ENCODE measurements at regions not wholly inside any gene's neighbourhood (a gene's known extent, or its start where the extent isn't known, plus 50 kb on each side); places are given as distances from the start of the nearest gene placed in this dataset.

GRCh38 chr10:78784546-78784945 lies 284.2 kb upstream of the ZMIZ1 start:
- Mint-ChIP-seq H3K4me3 (no peak overlapping the region), H3K27me3 (ENCODE audit: low read depth) (no peaks in the 10 kb centered on the region)

GRCh38 chr10:78785066-78785465 lies 283.7 kb upstream of the ZMIZ1 start:
- H3K4me3 Mint-ChIP-seq, result no peak overlapping the region
- H3K4me1 Mint-ChIP-seq (ENCODE audit: low read depth), result no peaks in the 10 kb centered on the region
- H3K36me3 Mint-ChIP-seq (ENCODE audit: insufficient read depth in 2 of 2), result no peaks in the 10 kb centered on the region
- H3K27me3 Mint-ChIP-seq (ENCODE audit: low read depth), result no peaks in the 10 kb centered on the region
- ATAC-seq (replicated peaks in 1 of 2), result no peak
- no peak for DNase-seq
- no peaks in the 10 kb centered on the region for H3K9me3 Mint-ChIP-seq
- no peak overlapping the region for H3K27ac Mint-ChIP-seq

More at GRCh38 chr10:78784546-78784945, 284.2 kb upstream of the ZMIZ1 start:
- H3K27ac Mint-ChIP-seq, result no peak overlapping the region
- no peaks in the 10 kb centered on the region for H3K36me3 Mint-ChIP-seq (ENCODE audit: insufficient read depth in 2 of 2)
- DNase-seq (no peak), ATAC-seq (replicated peaks in 1 of 2) (no peak)
- no peaks in the 10 kb centered on the region for H3K9me3 Mint-ChIP-seq
- no peaks in the 10 kb centered on the region for H3K4me1 Mint-ChIP-seq (ENCODE audit: low read depth)

GRCh38 chr10:78785991-78786390 lies 282.8 kb upstream of the ZMIZ1 start:
- Mint-ChIP-seq H3K27ac (no peak overlapping the region), H3K9me3 (no peaks in the 10 kb centered on the region), H3K4me3 (no peak overlapping the region), H3K27me3 (ENCODE audit: low read depth) (no peaks in the 10 kb centered on the region), H3K4me1 (ENCODE audit: low read depth) (no peaks in the 10 kb centered on the region), H3K36me3 (ENCODE audit: insufficient read depth in 2 of 2) (no peaks in the 10 kb centered on the region)
- DNase-seq (no peak), ATAC-seq (replicated peaks in 1 of 2) (no peak)

- no peak overlapping the region for H3K27ac Mint-ChIP-seq
- no peak for DNase-seq
- no peaks in the 10 kb centered on the region for H3K9me3 Mint-ChIP-seq
- no peak for ATAC-seq (replicated peaks in 1 of 2)
- H3K27me3 Mint-ChIP-seq (ENCODE audit: low read depth), result peaks cover 6% of the 10 kb centered on the region
- no peaks in the 10 kb centered on the region for H3K36me3 Mint-ChIP-seq (ENCODE audit: insufficient read depth in 2 of 2)
- no peak overlapping the region for H3K4me3 Mint-ChIP-seq
- no peaks in the 10 kb centered on the region for H3K4me1 Mint-ChIP-seq (ENCODE audit: low read depth)
Measured at GRCh38 chr10:78787125-78787524, 281.6 kb upstream of the ZMIZ1 start.

- no peaks in the 10 kb centered on the region for H3K36me3 Mint-ChIP-seq (ENCODE audit: insufficient read depth in 2 of 2)
- H3K4me3 Mint-ChIP-seq, result no peak overlapping the region
- H3K27me3 Mint-ChIP-seq (ENCODE audit: low read depth), result peaks cover 15% of the 10 kb centered on the region
- no peaks in the 10 kb centered on the region for H3K4me1 Mint-ChIP-seq (ENCODE audit: low read depth)
- H3K27ac Mint-ChIP-seq, result no peak overlapping the region
- DNase-seq (no peak), ATAC-seq (replicated peaks in 1 of 2) (no peak)
- H3K9me3 Mint-ChIP-seq, result no peaks in the 10 kb centered on the region
Measured at GRCh38 chr10:78794736-78795455, 273.9 kb upstream of the ZMIZ1 start.

GRCh38 chr10:78798976-78799730 lies 269.6 kb upstream of the ZMIZ1 start:
- Mint-ChIP-seq H3K9me3 (no peaks in the 10 kb centered on the region), H3K36me3 (ENCODE audit: insufficient read depth in 2 of 2) (no peaks in the 10 kb centered on the region), H3K27me3 (ENCODE audit: low read depth) (peaks cover 9% of the 10 kb centered on the region), H3K4me1 (ENCODE audit: low read depth) (no peaks in the 10 kb centered on the region), H3K4me3 (no peak overlapping the region), H3K27ac (no peak overlapping the region)
- no peak for DNase-seq
- ATAC-seq (replicated peaks in 1 of 2), result no peak

- Mint-ChIP-seq H3K4me1 (ENCODE audit: low read depth) (no peaks in the 10 kb centered on the region), H3K4me3 (no peak overlapping the region), H3K9me3 (no peaks in the 10 kb centered on the region), H3K27ac (no peak overlapping the region), H3K27me3 (ENCODE audit: low read depth) (peaks cover 7% of the 10 kb centered on the region), H3K36me3 (ENCODE audit: insufficient read depth in 2 of 2) (no peaks in the 10 kb centered on the region)
- ATAC-seq (replicated peaks in 1 of 2) (no peak), DNase-seq (no peak)
Measured at GRCh38 chr10:78800006-78800405, 268.8 kb upstream of the ZMIZ1 start.

GRCh38 chr10:78800535-78801320 lies 268.0 kb upstream of the ZMIZ1 start:
- H3K27ac Mint-ChIP-seq, result no peak overlapping the region
- H3K4me3 Mint-ChIP-seq, result no peak overlapping the region
- H3K27me3 Mint-ChIP-seq (ENCODE audit: low read depth), result peaks cover 7% of the 10 kb centered on the region
- no peaks in the 10 kb centered on the region for H3K4me1 Mint-ChIP-seq (ENCODE audit: low read depth)
- ATAC-seq (replicated peaks in 1 of 2) (no peak), DNase-seq (no peak)
- no peaks in the 10 kb centered on the region for H3K9me3 Mint-ChIP-seq
- H3K36me3 Mint-ChIP-seq (ENCODE audit: insufficient read depth in 2 of 2), result no peaks in the 10 kb centered on the region

- no peaks in the 10 kb centered on the region for H3K36me3 Mint-ChIP-seq (ENCODE audit: insufficient read depth in 2 of 2)
- ATAC-seq (replicated peaks in 1 of 2), result no peak
- no peaks in the 10 kb centered on the region for H3K9me3 Mint-ChIP-seq
- no peaks in the 10 kb centered on the region for H3K4me1 Mint-ChIP-seq (ENCODE audit: low read depth)
- no peak overlapping the region for H3K4me3 Mint-ChIP-seq
- DNase-seq, result no peak
- no peak overlapping the region for H3K27ac Mint-ChIP-seq
- H3K27me3 Mint-ChIP-seq (ENCODE audit: low read depth), result peaks cover 7% of the 10 kb centered on the region
Measured at GRCh38 chr10:78802431-78802830, 266.3 kb upstream of the ZMIZ1 start.

GRCh38 chr10:78802866-78803265 lies 265.9 kb upstream of the ZMIZ1 start:
- no peaks in the 10 kb centered on the region for H3K4me1 Mint-ChIP-seq (ENCODE audit: low read depth)
- no peak for ATAC-seq (replicated peaks in 1 of 2)

GRCh38 chr10:78803710-78804109 lies 265.1 kb upstream of the ZMIZ1 start:
- Mint-ChIP-seq H3K4me3 (no peak overlapping the region), H3K4me1 (ENCODE audit: low read depth) (no peaks in the 10 kb centered on the region), H3K9me3 (no peaks in the 10 kb centered on the region), H3K27me3 (ENCODE audit: low read depth) (peaks cover 7% of the 10 kb centered on the region), H3K27ac (no peak overlapping the region), H3K36me3 (ENCODE audit: insufficient read depth in 2 of 2) (no peaks in the 10 kb centered on the region)
- no peak for ATAC-seq (replicated peaks in 1 of 2)
- no peak for DNase-seq

More at GRCh38 chr10:78802866-78803265, 265.9 kb upstream of the ZMIZ1 start:
- no peak overlapping the region for H3K4me3 Mint-ChIP-seq
- no peaks in the 10 kb centered on the region for H3K36me3 Mint-ChIP-seq (ENCODE audit: insufficient read depth in 2 of 2)
- peaks cover 7% of the 10 kb centered on the region for H3K27me3 Mint-ChIP-seq (ENCODE audit: low read depth)
- DNase-seq, result no peak
- no peaks in the 10 kb centered on the region for H3K9me3 Mint-ChIP-seq
- no peak overlapping the region for H3K27ac Mint-ChIP-seq

GRCh38 chr10:78804411-78805032 lies 264.2 kb upstream of the ZMIZ1 start:
- no peak overlapping the region for H3K4me3 Mint-ChIP-seq
- DNase-seq (no peak), ATAC-seq (replicated peaks in 1 of 2) (no peak)
- H3K36me3 Mint-ChIP-seq (ENCODE audit: insufficient read depth in 2 of 2), result no peaks in the 10 kb centered on the region
- H3K9me3 Mint-ChIP-seq, result no peaks in the 10 kb centered on the region
- no peaks in the 10 kb centered on the region for H3K4me1 Mint-ChIP-seq (ENCODE audit: low read depth)
- H3K27ac Mint-ChIP-seq, result no peak overlapping the region
- peaks cover 7% of the 10 kb centered on the region for H3K27me3 Mint-ChIP-seq (ENCODE audit: low read depth)

- Mint-ChIP-seq H3K4me3 (no peak overlapping the region), H3K27ac (no peak overlapping the region), H3K27me3 (ENCODE audit: low read depth) (peaks cover 7% of the 10 kb centered on the region), H3K9me3 (no peaks in the 10 kb centered on the region), H3K4me1 (ENCODE audit: low read depth) (no peaks in the 10 kb centered on the region), H3K36me3 (ENCODE audit: insufficient read depth in 2 of 2) (no peaks in the 10 kb centered on the region)
- no peak for ATAC-seq (replicated peaks in 1 of 2)
- DNase-seq, result no peak
Measured at GRCh38 chr10:78805176-78805575, 263.6 kb upstream of the ZMIZ1 start.

All from activated T-cell treated with anti-CD3 and anti-CD28 coated beads, Interleukin-2, amount 50 U/mL, for 72 hours (primary cell).